ENCODE measurements at regions not wholly inside any gene's neighbourhood (a gene's known extent, or its start where the extent isn't known, plus 50 kb on each side); places are given as distances from the start of the nearest gene placed in this dataset.

DNA sequence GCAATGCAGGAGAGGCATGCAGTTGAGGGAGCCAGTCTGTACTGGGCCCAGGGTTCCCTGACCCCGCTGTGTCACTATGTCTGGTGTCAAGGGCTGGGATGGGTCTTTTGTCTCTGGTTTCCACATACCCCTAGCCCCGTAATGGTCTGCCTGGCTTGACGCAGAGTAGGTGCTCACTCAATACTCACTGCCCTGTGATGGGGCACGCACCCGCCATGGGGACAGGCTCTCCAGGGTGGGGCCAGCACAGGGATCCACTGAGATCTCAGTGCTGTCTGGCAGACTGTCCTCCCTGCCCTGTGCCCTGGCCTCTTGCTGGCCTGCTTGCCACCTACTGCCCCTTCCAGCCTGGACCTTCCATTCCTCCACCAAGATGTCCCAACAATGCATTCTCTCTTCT lies 101.7 kb upstream of the CD82 start:
- H3K4me3 ChIP-seq (replicated peaks; ENCODE audit: low read depth, low read length): no peak overlapping the region
- DNase-seq (ENCODE audit: low read depth): no peak
- TF ChIP-seq, protein P1, sequence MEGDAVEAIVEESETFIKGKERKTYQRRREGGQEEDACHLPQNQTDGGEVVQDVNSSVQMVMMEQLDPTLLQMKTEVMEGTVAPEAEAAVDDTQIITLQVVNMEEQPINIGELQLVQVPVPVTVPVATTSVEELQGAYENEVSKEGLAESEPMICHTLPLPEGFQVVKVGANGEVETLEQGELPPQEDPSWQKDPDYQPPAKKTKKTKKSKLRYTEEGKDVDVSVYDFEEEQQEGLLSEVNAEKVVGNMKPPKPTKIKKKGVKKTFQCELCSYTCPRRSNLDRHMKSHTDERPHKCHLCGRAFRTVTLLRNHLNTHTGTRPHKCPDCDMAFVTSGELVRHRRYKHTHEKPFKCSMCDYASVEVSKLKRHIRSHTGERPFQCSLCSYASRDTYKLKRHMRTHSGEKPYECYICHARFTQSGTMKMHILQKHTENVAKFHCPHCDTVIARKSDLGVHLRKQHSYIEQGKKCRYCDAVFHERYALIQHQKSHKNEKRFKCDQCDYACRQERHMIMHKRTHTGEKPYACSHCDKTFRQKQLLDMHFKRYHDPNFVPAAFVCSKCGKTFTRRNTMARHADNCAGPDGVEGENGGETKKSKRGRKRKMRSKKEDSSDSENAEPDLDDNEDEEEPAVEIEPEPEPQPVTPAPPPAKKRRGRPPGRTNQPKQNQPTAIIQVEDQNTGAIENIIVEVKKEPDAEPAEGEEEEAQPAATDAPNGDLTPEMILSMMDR (IDR thresholded peaks at IDR 0.05; ENCODE audit: low read length, missing control alignments): no peak

DNA sequence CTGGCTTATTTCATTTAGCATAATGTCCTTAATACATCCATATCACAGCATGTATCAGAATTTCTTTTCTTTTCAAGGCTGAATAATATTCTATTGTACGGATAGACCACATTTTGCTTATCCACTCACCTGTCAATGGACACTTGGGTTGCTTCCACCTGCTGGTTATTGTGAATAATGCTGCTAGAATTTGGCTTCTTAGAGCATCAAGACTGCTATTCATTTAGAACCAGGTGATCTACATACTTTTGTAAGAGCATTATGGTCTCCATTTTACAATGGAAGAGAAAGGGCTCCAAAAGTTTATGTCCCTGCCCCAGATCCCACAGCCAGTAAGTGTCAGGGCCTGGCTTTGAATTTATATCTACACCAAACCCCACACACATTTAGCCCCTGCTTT lies 100.7 kb upstream of the CD82 start:
- DNase-seq (ENCODE audit: low read depth): peak; percentile 3
- no peak overlapping the region for H3K4me3 ChIP-seq (replicated peaks; ENCODE audit: low read depth, low read length)

DNA sequence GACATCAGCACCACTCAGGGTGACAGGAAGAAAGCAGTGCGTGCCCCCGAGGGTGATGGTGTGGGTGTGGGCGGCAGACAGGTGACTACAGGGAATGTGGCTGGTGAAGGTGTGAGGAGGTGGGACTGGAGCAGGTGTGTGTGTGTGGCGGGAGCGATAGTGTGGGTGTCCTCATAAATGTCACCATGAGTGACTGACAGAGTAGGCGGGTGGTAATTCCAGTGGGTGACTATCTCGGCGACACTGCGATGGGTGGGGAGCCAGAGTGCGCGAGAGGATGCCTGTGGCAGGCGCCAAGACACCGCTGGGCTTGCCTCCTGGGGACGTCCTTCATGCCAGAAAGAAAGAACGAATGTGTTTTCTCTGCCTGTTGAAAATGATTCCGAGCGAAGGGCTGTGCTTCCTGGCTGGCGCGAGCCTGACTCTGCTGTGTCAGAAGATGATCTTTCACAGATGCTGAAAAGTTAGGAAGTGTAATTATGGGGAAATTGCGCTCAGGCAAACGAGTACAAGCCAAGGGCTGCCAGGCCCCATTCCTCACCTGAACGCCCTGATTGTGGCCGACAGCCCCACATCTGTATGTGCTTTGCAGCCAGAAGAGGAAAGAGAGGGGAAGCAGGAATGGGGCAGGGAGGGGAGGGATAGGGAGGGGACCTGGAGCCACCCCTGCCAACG lies 98.8 kb upstream of the CD82 start:
- TF ChIP-seq, protein P1 (IDR thresholded peaks at IDR 0.05; ENCODE audit: low read length, missing control alignments): no peak
- no peak for DNase-seq (ENCODE audit: low read depth)
- no peak overlapping the region for H3K4me3 ChIP-seq (replicated peaks; ENCODE audit: low read depth, low read length)

More for the DNA sequence above, 100.7 kb upstream of the CD82 start:
- TF ChIP-seq, protein P1 (IDR thresholded peaks at IDR 0.05; ENCODE audit: low read length, missing control alignments): no peak

DNA sequence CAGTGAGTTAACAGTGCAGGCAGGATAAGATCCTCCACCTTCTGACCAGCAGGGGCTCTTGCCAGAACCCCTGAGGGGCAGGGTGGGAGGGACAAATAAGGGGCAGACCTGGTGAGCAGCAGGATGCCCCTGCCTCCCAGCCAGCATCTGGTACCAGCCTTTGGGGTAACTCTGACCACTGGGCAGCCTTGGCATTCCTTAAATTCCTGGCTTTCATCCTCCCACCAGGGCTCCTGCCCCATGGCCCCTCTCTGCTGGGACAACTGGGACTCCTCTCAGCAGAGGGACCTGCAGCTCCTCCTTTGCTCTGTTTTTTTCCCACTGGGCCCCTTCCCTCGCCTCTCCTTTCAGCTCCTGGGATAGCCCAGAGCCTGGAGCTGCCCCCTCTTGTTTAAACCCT lies 98.0 kb upstream of the CD82 start:
- DNase-seq (ENCODE audit: low read depth): no peak
- TF ChIP-seq, protein P1 (IDR thresholded peaks at IDR 0.05; ENCODE audit: low read length, missing control alignments): no peak
- no peak overlapping the region for H3K4me3 ChIP-seq (replicated peaks; ENCODE audit: low read depth, low read length)

DNA sequence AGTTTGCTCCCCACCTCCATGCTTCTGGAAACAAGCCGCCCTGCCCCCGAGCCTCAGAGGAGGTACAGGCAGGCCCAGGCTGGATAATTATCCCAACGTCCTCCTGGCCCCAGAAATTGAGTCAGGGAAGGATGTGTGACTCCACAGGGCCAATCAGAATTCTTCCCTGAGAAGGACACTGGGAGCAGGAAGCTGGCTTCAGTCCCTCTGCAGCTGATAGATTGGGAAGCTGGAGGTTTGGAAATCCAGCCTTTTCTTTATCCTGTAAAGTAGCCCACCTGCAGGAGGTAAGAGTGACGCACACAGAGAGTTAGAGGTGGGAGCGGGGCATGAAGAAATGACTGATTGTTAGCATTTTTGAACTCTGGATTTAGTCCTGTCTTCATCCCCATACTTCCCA lies 97.5 kb upstream of the CD82 start:
- DNase-seq (ENCODE audit: low read depth): no peak
- H3K4me3 ChIP-seq (replicated peaks; ENCODE audit: low read depth, low read length): no peak overlapping the region
- TF ChIP-seq, protein P1 (IDR thresholded peaks at IDR 0.05; ENCODE audit: low read length, missing control alignments): no peak

DNA sequence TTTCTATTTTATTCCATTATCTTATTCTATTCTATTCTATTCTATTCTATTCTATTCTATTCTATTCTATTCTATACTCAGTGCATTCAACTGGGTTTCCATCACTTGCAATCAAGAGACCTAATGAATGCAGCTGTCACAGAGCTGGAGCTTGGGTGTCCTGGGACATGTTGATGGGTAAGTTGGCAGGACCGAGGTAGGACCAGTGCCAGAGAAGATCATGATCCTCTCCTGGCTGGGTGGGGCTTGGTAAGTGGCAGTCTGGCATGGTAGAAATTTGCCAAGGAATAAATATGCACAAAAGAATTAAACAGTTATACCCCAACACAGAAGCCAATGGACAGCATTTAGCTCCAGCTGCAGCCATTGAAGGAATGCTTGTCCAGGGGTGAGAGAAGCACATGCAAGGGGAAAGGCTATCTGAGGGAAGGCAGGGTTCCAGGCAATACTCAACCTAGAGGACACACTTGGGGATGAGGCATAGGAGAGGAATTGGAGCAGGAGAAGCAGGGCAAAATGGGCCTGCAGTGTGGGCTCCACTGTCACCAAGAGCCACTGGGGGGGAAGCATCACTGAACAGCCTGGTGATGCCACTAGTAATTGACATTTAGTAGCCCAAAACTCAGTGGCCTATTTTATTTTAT lies 97.0 kb upstream of the CD82 start:
- DNase-seq (ENCODE audit: low read depth): no peak
- TF ChIP-seq, protein P1 (IDR thresholded peaks at IDR 0.05; ENCODE audit: low read length, missing control alignments): no peak
- H3K4me3 ChIP-seq (replicated peaks; ENCODE audit: low read depth, low read length): no peak overlapping the region

DNA sequence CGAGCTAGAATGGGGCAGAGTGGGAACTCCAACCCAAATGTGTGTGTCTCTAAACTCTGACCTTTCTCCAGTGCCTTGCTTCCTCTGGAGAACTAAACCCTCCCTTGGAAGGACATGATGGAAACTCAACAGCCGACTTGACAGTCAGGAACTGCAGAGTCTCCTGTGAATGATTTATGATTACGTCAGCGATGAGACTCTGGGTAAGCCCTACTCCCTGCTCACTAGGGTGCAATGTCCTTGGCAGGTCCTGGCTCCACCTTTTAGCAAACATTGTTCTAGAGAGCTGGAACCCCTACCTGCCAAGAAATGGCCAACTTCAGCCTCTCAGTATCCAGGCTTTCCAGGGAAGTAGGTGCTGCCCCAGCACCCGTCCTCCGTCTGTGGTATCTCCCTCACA lies 96.1 kb upstream of the CD82 start:
- no peak for DNase-seq (ENCODE audit: low read depth)
- H3K4me3 ChIP-seq (replicated peaks; ENCODE audit: low read depth, low read length): no peak overlapping the region
- TF ChIP-seq, protein P1 (IDR thresholded peaks at IDR 0.05; ENCODE audit: low read length, missing control alignments): no peak
